GM21390 (cell line): ENCODE measurements at regions not wholly inside any gene's neighbourhood (a gene's known extent, or its start where the extent isn't known, plus 50 kb on each side); places are given as distances from the start of the nearest gene placed in this dataset.

Experiments used
- ATAC-seq: cut with Tn5 transposase; IDR thresholded peaks from one replicate; pipeline ENCODE4 v1.9.1; 2021; ENCODE audit not compliant: unreplicated experiment

DNA sequence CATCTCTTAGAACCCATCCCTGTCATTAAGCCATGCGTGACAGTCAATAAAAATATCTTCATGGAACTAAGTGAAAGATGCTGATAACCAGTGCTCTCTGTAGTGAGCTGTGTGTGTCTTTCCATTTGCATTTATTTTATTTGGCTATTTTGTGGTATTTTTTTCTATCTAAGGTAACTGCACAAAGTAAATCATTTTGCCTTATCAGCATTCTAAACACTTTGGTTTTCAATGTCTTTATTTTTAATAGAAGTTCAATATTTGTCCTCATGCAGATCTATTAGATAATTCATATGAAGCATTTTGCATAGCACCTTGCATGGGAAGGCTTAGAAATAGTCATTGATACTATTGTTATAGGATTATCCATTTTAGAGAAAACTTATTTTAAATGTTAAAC is 163.6 kb upstream of the TANK start:
- ATAC-seq, result no peak

DNA sequence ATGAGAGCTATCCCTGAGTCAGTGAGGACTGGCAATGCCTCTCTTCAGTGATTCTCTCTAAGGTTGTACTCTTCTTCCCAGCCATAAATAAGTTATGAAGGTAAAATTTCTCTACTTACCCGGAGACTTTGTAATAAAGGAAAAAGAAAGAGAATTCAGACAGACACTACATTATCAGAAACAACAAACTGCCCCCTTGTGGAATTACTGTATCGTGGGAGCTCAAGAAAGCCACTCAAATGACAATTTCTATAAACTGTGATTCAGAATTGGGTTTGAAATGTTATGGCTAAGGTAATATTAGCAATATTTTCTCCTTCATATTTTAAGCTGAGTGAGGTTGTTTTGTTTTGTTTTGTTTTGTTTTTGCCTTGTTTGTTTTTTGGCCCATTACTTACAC is 155.8 kb upstream of the TANK start:
- ATAC-seq, result no peak

DNA sequence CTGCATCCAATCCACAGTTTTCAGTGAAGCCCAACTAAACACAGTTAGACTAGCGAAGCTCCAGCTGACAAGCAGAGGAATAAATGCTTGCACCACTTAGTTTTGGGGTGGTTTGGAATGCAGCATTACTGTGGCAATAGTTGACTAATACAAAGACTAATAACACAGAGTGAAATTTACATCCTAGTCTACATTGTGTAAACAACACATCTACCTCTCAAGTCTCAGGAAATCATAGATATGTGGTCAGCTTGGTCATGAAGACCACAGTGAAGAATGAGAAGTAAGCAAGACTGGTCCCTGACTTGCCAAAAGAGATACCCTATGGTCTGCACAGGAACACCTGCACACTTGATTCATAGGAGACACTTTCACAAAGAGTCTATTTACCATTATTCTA is 155.1 kb upstream of the TANK start:
- no peak for ATAC-seq

DNA sequence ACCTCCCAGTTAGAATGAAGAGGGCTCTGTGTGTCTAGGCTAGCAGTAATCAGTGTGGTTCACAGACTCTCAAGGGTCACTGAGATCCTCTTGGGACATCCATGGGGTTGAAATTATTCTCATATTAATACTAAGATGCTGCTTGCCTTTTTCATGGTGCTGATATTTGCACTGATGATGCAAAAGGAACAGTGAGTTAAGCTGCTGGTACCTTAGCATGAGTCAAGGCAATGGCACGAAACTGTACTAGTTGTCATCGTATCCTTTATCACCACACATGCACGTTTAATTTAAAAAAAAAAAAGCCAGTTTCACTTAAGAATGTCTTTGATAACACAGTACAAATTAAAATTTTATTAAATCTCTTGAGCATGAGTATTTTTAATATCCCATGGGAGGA is 151.9 kb upstream of the TANK start:
- no peak for ATAC-seq

DNA sequence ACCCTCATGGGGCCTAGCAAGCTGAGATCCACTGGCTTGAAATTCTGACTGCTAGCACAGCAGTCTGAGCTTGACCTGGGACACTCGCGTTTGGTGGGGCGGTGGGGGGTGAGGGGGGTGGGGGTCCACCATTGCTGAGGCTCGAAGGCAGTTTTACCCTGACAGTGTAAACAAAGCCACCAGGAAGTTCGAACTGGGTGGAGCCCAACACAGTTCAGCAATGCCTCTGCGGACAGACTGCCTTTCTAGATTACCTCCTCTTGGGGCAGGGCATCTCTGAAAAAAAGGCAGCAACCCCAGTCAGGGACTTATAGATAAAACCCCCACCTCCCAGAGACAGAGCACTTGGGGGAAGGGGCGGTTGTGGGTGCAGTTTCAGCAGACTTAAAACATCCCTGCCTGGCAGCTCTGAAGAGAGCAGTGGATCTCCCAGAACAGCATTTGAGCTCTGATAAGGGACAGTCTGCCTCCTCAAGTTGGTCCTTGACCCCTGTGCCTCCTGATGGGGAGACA is 149.7 kb upstream of the TANK start:
- ATAC-seq, result no peak

DNA sequence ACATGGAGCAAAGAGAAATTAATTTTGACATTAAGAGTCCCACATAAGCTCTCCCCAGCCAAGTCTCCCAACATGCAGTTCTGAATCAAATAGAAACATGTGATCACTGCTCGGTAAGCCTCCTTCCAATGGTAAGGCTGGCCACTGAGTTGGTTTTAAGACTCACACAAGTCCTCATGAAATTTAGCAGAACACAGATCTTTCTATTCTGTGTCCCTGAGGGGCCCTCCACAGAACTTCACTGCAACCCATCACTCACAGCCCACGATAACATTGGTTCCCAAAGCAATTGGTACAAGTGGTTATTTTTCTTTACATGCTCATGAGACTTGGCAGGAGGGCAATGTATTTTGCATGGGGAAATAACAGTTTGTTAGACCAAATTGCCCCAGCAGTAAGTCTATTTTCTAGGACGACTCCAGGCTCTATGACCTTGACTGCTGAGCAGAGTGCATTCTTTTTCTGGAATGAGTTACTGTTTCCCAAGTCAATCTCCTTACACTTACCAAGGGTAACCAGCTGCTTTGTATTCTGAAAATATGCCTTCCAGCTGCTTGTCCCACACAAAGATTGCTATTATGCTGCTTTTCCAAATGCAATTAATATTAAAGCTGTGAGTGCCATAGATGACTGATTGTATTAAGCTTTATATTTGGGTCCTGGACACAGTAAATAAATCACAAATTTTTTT is 142.3 kb upstream of the TANK start:
- no peak for ATAC-seq

DNA sequence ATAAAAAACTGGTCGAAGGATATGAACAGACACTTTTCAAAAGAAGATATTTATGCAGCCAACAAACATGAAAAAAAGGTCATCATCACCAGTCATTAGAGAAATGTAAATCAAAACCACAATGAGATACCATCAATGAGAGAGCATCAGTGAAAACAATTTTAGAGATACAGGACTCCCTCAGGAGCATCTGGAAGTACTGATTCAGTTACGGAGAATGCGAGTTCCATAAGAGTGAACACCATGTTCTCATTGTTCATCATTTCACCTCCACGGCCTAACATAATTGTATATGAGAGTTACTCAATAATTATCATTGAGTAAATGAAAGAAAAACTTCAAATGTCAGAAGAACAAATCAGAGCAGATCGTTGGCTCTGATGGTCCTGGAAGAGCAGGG is 140.9 kb upstream of the TANK start:
- ATAC-seq, result no peak

DNA sequence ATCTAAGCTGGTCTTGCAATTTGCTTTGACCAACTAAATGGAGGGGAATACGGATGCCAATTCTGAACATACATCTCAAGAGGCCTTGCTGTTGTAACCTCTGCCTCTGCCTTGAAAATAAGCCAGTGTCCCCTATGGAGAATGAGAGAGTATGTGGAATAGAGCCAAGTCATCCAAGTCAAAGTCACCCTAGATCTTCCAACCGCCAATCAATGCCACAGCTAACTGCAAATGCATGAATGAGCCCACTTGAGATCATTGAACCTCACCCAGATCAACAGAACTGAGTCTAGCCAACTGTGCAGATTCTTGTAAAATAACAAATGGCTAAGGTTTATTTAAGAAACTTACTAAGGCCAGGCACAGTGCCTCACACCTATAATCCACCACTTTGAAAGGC is 139.8 kb upstream of the TANK start:
- ATAC-seq, result no peak

DNA sequence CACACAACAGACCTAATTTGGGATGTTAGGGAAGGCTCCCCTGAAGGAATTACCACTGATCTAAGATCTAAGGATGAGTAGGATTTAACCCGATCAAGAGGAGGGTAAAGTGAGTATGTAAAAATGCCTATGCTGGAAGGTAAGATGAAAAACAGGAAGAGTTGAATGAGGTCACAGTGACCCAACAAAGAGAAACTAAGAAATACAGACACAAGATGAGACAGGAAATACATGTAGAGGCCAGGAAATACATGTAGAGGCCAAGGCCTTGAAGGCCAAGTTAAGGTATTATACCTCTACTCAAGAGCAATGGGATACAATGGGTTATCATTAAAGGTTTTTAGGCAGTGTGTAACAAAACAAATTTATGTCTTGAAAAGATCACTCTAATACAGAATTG is 131.6 kb upstream of the TANK start:
- no peak for ATAC-seq

DNA sequence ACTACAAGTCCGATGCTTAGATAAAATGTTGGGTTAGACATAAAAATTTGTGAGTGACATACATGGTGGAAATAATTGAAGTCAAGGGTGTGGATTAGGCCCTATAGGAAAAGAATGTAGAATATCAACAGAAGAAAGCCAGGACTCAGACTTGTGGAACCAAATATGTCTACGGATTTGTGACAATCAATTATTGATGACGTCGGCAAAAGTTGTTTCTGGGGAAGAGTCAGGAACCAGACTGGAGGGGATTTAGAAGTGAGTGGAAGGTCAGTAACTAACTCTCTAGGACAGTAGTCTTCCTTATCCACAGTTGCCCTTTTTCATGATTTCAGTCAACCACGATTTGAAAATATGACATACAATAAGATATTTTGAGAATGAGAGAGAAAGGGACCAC is 130.9 kb upstream of the TANK start:
- ATAC-seq, result no peak

DNA sequence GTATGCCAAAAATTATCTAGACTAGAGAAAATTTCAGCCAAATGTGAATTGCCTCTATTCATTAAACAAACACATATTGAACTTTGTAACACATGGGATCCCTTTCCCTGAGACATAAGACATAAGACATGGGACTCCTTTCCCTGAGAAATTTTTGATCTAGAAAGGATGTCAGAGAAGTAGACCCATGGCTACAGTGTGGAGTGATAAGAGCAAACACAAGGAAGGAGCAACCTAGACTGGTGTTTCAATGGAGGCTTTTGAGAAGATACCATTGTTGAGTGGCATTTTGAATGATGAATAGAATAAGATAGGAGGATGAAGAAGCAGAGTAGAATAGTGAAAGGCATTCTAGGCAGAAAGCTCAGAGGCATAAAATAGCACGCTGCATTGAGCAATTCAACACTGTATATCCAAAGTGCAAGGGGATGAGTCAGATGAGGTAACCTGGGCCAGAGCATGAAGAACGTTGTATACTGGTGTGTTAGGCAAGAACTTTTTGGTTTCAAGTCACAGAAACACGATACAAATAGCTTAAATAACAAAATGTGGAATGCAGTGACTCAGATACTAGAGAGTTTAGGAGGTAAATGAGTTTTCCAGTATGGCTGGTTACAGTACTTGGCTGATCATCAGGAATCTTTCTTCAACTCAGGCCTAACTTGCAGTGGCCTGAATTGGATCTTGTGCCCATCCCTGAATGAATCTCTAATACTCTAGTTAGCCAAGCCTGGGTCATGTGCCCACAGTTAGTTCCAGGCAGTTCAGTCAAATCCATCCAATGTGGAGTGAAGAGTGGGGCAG is 129.8 kb upstream of the TANK start:
- no peak for ATAC-seq

DNA sequence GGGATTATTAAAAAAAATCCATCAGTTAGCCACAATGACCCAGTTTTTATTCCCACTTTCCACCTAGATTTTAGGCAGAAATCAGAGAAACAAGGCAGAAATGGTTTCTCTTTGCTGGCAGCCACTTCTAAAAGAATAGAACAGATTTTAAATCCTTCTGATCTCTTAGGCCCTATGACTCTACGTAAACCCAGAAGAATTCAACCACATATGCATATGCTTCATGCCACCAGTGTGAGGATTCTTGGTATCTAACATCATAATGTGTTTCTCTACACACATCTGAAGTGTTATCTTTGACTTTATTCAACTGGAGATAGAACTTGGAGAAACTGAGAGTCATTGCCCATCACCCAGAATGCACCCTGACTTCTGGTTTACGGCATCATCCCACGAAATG is 128.7 kb upstream of the TANK start:
- ATAC-seq, result no peak

DNA sequence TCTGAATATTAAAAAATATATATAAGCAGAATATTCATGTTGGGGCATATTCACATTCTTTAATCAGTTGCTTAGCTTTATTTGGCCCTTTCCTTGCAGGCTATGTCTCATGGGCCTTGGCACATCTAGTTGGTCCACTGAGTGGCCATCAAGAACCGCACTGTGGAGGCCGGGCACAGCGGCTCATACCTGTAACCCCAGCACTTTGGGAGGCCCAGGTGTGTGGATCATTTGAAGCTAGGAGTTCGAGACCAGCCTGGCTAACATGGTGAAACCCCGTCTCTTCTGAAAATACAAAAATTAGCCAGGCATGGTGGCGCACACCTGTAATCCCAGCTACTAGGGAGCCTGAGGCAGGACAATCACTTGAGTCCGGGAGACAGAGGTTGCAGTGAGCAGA is 127.6 kb upstream of the TANK start:
- ATAC-seq, result no peak

DNA sequence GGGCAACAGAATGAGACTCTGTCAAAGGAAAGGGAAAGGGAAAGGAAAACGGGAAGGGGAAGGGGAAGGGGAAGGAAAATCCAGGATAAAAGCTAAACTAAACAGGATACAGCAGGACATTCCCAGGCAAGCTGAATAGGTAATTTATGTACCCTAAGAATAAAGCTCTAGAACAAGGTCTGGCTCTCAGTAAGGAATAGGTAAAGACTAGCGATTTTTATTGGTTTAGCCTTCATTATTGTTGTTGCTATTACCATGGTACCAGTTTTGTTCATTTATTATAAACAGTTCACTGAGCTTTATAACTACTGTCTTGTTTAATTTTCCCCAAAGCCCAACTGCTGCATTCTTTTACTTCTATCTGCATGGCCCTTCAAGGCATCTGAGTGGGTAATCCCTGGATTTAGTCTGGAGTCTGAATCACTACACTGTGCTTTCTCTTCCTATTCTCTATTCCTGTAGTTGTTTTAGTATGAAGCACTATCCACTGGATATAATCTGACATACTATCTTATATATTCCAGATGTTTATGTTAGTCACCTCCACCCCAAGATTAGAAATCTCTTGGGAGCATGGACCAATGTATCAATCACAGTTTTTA is 127.1 kb upstream of the TANK start:
- no peak for ATAC-seq

DNA sequence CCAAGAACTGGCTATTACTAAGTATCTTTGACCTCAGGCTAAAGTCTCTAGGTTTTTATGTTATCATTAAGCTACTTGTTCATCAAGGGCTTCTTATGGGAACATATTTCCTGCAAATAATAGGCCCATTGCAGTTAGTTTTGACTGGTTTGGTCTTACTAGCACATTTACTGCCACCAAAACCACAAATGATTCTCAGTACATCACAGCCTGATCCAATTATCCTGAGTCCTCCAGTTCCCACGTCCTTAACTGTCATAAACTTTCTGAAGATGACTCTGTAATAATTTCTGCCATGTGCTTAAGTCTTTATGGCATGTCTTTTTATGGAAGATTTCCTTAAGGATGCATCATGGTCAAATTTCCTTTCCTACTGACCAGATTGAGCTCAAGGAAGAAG is 123.3 kb upstream of the TANK start:
- no peak for ATAC-seq

DNA sequence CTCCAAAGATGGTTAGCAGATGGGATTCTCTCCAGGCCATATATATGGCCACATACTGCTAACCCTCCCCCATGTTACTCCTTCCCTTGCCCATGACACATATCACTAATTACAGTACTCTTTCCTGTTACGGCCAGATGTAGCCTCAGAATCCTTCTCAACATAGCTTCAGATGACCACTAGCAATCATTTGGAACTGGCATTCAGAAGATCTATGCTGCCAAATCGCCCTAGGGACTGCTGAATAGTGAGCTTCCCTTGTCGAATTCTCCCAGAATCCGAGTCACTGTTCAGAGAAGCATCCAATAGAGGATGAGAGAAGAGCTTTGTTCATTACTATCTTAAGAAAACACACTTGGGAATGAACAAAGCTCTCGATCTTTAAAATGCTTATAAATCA is 121.2 kb upstream of the TANK start:
- ATAC-seq, result no peak

DNA sequence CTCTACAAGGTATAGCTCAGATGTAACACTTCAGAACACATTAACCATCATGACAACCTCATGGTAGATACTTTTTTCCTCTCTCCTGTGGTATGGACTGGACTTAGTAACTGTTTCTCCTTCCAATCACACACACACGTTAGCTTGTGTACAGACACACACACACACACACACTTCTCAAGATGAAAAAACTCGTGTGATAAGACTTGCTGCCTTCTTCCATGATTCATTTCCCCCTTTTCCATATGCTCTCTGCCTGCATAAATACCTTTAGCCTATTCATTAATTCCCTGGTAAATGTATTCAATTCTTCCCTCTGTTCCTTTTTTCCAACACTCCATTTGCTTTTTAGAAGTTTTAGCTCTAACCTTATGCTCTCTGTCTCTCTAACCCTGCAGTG is 118.9 kb upstream of the TANK start:
- no peak for ATAC-seq

DNA sequence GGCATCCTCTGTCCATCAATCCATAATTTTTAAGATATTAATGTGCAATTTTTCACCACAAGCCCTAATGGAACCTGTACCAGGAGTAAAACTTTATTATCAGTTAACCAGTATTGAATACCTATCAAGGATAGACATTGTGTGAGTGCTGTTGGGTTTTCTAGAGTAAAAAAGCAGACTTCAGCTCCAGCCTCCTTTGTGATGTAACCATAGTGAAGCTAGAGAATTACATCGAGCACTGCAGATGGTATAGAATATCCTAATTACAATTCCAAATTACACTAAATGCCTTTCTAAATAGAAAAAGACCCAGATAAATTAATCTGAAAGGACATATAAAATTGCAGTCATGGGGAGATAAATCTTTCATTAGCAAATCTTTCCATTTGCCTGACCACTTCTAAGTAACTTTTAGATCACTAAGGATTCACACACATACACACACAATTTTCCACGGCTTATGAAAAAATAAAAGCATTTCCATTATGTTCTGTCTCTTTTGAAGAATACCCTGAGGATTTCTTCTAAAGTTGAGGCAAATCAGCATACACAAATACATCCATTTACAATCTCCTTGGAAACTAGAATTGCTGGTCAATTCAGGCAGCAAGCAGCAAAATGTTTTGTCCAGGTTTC is 117.1 kb upstream of the TANK start:
- no peak for ATAC-seq

DNA sequence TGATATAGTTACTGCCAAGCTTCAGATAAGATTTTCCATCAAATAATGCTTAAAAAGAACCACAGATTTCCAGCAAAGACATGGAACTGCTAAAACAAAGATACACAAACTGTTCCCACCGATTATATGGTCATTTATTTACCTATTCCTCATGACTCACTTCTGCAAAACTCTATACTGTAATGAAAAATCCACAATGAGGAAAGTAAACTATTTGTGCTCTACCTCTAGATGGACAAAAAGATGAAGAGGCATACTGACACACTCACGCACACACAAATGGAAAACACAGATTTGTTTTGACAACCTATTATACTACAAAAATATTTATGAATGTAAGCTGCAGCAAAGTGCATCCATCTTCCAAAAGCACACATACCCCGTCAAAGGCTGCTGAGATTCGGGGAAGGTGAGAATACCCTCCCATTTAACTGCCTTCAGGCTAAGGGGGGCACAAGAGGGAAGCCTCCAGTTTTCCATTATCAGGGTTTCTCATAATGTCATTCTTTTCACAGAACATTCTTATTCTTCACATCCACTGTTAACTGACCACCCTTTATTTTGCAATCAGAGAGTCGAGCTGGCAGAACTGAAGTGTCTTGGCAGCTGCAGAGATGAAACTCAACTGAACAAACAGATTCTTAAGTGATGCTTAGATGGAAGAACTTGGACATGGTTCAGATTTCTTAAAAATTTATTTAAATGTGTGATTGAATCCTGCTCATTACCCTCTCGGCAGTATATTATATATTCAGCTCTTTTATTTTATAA is 115.9 kb upstream of the TANK start:
- ATAC-seq, result no peak

DNA sequence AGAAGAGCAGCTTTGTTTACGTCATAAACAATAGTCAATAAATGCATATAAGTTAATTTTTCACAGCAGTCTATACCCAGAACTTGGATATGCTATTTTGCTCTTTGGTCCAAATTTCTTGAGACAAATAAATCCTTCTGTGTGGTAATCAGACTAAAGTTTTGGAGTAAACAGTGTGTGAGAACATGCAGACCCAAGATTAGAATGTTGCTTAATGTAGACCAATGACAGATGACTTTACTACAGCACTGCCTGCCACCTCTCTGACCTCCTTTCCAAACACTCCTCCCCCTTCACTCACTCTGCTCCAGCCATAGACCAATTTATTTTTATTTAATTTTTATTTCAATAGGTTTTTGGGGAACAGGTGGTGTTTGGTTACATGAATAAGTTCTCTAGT is 115.3 kb upstream of the TANK start:
- ATAC-seq, result no peak

DNA sequence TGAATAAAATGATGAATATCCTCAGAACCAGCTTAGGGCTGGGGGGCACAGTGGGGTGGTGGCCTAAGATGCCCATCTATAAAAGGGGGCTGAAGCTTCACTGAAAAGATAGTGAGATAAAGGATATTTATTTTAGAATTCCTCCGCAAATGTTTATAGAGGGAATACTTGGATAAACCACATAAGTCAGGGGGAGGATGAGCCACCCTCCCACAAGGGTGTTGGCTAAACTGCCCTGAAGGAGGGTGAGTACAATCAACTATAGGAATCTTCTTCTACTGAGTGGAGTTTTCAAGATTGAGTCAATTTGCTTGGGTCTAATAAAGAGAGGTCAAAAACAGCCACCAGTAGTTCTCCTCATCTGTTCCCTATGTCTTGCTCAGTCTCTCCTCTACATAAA is 114.5 kb upstream of the TANK start:
- no peak for ATAC-seq
